ENCODE measurements at regions not wholly inside any gene's neighbourhood (a gene's known extent, or its start where the extent isn't known, plus 50 kb on each side); places are given as distances from the start of the nearest gene placed in this dataset.

DNA sequence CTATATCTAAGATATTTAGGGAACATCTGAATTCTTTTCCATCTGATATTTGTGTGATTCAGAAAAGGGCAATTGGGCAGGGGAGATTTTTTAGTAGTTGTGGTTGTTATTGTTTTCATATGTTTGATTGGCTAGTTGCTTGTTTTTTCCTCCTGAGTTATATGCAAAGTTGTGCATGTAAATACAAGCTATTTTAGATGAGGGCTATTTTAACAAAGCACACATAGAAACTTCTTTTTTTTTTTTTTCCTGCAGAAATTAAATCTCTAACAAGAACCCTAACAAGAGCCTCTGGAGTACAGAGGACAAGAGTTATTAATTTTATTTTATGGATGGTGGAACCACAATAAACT, 559.1 kb downstream of the CETN3 start:
- H3K4me2 ChIP-seq (ENCODE audit: low read depth, low read length) = no peak overlapping the region
- DNase-seq = no peak
- H4K20me1 ChIP-seq (ENCODE audit: insufficient read depth, low read length) = no peaks in the 10 kb centered on the region
- in situ Hi-C loops (cut with MboI; ENCODE audit: low sequenced_read_pairs) = no loop called here
- no peak overlapping the region for H2BK5ac ChIP-seq (ENCODE audit: low read depth, low read length, poor library complexity, severe bottlenecking)
- no peak overlapping the region for H4K8ac ChIP-seq (ENCODE audit: low read depth in 2 of 2, low read length in 2 of 2)
- H2BK15ac ChIP-seq (ENCODE audit: low read depth, low read length) = no peak overlapping the region
- dilution Hi-C loops (cut with HindIII; ENCODE audit: low sequenced_read_pairs, unreplicated experiment) = no loop called here
- H2AFZ ChIP-seq (replicated peaks; ENCODE audit: low read length, poor library complexity) = no peak overlapping the region
- no peaks in the 10 kb centered on the region for H3K79me1 ChIP-seq (ENCODE audit: low read depth in 1 of 2, low read length in 2 of 2)
- H4K91ac ChIP-seq (ENCODE audit: insufficient read depth, low read depth, low read length) = no peak overlapping the region
- H3K36me3 ChIP-seq (ENCODE audit: control insufficient read depth, insufficient read depth, low read length) = no peaks in the 10 kb centered on the region
- ChIA-PET CTCF (no interaction called here), POLR2A (ENCODE audit: unreplicated experiment) (no interaction called here)
- H3K27me3 ChIP-seq (ENCODE audit: control insufficient read depth, insufficient read depth, low read length) = no peaks in the 10 kb centered on the region
- H3K4ac ChIP-seq (ENCODE audit: low read depth, low read length) = no peak overlapping the region
- H3K9ac ChIP-seq (ENCODE audit: low read depth, low read length) = no peak overlapping the region
- no peak overlapping the region for H3K14ac ChIP-seq (replicated peaks; ENCODE audit: low read depth, low read length)
- no peak overlapping the region for H3K18ac ChIP-seq (ENCODE audit: low read depth, low read length)
- no peak overlapping the region for H2BK120ac ChIP-seq (ENCODE audit: low read depth, low read length)
- 0 out of 2 replicates have a peak, but pooled peaks cover 2% of the 10 kb centered on the region for H3K9me3 ChIP-seq (ENCODE audit: control insufficient read depth, insufficient read depth, low read length)
- BruUV-seq (replicated peaks) = no TSS peak
- no peak overlapping the region for H2AK5ac ChIP-seq (ENCODE audit: low read depth, low read length)
- TF ChIP-seq FOS (IDR thresholded peaks at IDR 0.05; ENCODE audit: low read depth, low read length) (no peak), MAFK (IDR thresholded peaks at IDR 0.05; ENCODE audit: low read depth, low read length) (no peak), POLR2A (IDR thresholded peaks at IDR 0.05; ENCODE audit: low read depth, low read length) (no peak), RCOR1 (IDR thresholded peaks at IDR 0.05; ENCODE audit: insufficient replicate concordance, low read length) (no peak), BHLHE40 (IDR thresholded peaks at IDR 0.05; ENCODE audit: low read depth, low read length) (no peak), CTCF (conservative IDR thresholded peaks at IDR 0.05; ENCODE audit: low read depth, low read length) (no peak), RAD21 (IDR thresholded peaks at IDR 0.05; ENCODE audit: low read length) (no peak), RFX5 (IDR thresholded peaks at IDR 0.05; ENCODE audit: low read depth, low read length) (no peak), MXI1 (IDR thresholded peaks at IDR 0.05; ENCODE audit: borderline replicate concordance, low read depth, low read length) (no peak), MAZ (IDR thresholded peaks at IDR 0.05; ENCODE audit: borderline replicate concordance, low read depth, low read length) (no peak), CEBPB (IDR thresholded peaks at IDR 0.05; ENCODE audit: low read depth, low read length) (no peak), SMC3 (IDR thresholded peaks at IDR 0.05; ENCODE audit: low read depth, low read length) (no peak), NFE2L2 (IDR thresholded peaks at IDR 0.05; ENCODE audit: low read depth, low read length) (no peak)
- TF ChIP-seq, protein P1, sequence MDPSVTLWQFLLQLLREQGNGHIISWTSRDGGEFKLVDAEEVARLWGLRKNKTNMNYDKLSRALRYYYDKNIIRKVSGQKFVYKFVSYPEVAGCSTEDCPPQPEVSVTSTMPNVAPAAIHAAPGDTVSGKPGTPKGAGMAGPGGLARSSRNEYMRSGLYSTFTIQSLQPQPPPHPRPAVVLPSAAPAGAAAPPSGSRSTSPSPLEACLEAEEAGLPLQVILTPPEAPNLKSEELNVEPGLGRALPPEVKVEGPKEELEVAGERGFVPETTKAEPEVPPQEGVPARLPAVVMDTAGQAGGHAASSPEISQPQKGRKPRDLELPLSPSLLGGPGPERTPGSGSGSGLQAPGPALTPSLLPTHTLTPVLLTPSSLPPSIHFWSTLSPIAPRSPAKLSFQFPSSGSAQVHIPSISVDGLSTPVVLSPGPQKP (IDR thresholded peaks at IDR 0.05; ENCODE audit: borderline replicate concordance, low read depth, low read length) = no peak
- H4K5ac ChIP-seq (ENCODE audit: low read depth, low read length) = no peak overlapping the region
- H3K56ac ChIP-seq (ENCODE audit: extremely low read depth, insufficient read depth, low read length) = no peak overlapping the region
- H3K27ac ChIP-seq (ENCODE audit: insufficient read depth, low read length) = no peak overlapping the region
- H3K4me1 ChIP-seq (ENCODE audit: control insufficient read depth, insufficient read depth, low read length) = no peaks in the 10 kb centered on the region
- no peak overlapping the region for H3K4me3 ChIP-seq (ENCODE audit: insufficient read depth, low read depth, low read length)
- no peaks in the 10 kb centered on the region for H3K9me1 ChIP-seq (ENCODE audit: insufficient read depth, low read length)
- no peak overlapping the region for H2AK9ac ChIP-seq (replicated peaks; ENCODE audit: low read depth, low read length, poor library complexity)
- no peak overlapping the region for H2BK20ac ChIP-seq (ENCODE audit: low read depth, low read length)
- ATAC-seq (ENCODE audit: low read depth) = no peak
- H3K23ac ChIP-seq (ENCODE audit: low read depth, low read length) = no peak overlapping the region
- intact Hi-C loops (cut with micrococcal nuclease) = loop anchor here (10.0 kb wide), 1 partner anchor 1374 kb away; no protein-coding TSS in a partner anchor
